ENCODE measurements at regions not wholly inside any gene's neighbourhood (a gene's known extent, or its start where the extent isn't known, plus 50 kb on each side); places are given as distances from the start of the nearest gene placed in this dataset.
"Not testable (repeated sequence)": the region's sequence is repeated elsewhere in the genome, so short reads cannot be mapped to it uniquely, and the experiment has no call there.

DNA sequence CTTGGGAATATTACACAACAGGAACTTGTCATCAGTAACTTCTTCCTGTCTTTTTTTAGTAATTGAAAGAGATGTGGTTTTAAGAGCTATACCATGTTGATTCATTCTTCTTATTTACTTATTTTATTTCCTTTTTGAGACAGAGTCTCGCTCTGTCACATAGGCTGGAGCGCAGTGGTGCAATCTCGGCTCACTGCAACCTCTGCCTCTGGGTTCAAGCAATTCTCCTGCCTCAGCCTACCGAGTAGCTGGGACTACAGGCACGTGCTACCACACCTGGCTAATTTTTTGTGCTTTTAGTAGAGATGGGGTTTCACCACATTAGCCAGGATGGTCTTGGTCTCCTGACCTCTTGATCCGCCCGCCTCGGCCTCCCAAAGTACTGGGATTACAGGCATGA is 1326.6 kb downstream of the DSC3 start:
- not testable (repeated sequence) for DNase-seq (ENCODE audit: low read depth in 2 of 2)

DNA sequence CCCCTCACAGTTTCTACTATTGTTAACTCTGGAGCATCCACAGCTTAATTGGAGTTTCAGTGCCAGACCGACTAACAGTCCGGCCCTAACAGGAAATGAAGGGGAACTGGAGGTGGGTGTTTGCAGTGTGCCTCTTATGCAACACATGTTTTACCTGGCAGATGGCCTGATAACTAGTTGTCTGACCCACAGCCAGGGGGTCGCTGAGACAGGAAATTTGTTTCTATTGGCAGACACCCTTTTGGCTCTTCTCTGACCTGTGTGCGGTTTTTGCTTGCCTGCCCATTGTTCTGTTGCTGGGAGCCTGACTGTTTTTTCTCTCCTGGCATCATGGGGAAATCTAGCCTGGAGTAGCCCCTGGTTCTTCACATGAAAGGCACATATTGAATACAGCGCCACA is 1329.8 kb downstream of the DSC3 start:
- DNase-seq (ENCODE audit: low read depth in 2 of 2), result no peak

DNA sequence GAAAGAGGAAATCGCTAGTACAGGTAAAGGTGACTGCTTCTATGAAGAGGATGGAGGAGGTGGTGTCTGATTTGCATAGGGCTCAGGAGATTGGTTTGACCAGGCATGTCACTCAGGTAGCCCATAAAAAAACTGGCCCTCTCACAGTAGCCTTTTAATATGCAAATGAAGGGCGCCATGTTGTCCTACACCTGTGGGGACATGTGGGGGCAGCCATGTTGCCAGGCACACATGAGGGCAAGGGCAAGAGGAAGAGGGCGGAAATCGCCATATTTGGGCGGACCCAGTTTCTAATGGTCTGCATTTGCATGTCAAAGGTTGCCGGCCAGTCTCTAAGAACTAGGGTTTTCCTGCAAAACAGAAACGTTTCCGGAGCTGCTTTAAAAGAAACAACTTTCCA is 1330.6 kb downstream of the DSC3 start:
- no peak for DNase-seq (ENCODE audit: low read depth in 2 of 2)

DNA sequence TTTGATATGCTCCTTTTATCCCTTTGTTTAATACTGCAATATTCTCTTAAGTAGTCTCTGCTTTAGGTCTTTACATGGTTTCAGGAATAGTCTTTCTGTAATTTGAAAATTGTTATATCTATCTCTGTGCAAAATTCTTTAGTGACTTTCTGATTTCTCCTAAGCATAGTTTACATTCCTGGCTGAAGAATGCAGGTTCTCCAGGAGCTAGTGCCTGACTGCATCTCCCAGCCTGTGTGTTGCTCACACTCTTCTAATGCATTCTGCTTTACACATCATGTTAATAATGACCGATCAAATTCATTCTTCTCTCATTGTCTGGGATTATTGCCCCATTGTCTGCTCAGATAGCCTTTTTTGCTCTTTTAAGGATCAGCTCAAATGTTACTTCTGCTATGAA is 1349.2 kb downstream of the DSC3 start:
- no peak for DNase-seq (ENCODE audit: low read depth in 2 of 2)

DNA sequence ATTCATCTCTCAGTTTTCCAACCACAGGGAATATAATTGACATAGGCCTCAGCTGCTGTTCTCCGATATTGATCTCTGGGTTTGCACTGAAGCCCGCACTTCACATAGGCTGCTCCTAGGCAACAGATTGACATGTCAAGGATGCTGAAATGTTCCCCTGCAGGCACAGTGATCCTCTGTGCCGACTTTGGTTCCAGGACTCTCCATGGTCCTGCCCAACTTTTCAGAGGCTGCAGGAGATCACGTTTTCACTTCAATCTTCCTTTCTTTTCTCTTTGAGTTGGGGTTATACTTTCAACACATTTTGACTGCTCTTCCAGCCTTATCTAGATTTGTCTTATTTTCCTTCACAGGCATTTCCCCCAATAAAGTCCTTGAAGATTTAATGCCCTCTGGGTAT is 1361.0 kb downstream of the DSC3 start:
- DNase-seq (ENCODE audit: low read depth in 2 of 2), result no peak

DNA sequence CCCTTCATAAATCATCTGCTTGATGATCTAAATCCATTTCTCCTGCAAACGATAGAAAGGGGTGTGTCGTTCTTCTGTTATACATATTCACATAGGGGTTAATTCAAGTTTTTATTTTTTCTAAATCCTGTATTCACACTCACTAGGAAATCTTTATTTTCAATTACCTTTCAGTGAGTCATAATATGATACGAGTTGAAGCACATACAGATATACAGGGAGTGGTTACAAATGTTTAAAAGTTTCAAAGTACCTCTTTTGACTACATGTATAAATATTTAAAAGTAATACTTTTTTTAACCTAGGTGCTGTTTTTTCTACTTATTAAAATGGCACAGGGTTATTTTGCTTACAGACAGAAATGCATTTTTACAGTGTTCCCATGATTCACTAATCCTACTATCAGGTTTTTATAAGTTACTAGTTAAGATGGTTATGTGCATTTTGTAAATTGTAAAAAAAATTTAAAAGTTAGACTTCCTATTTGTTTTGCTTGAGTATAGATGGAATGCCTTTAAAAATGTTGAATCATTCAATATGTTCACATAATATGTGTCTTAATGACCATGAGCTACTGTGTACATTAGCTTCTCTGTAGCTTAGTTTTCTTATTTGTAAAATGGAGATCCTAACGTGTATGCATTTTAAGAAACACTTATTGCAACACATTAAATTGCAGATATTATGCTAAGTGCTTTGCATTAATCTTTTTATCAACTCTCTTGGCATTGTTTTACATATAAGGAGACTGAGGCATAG is 1378.1 kb downstream of the DSC3 start:
- DNase-seq (ENCODE audit: low read depth in 2 of 2), result no peak

DNA sequence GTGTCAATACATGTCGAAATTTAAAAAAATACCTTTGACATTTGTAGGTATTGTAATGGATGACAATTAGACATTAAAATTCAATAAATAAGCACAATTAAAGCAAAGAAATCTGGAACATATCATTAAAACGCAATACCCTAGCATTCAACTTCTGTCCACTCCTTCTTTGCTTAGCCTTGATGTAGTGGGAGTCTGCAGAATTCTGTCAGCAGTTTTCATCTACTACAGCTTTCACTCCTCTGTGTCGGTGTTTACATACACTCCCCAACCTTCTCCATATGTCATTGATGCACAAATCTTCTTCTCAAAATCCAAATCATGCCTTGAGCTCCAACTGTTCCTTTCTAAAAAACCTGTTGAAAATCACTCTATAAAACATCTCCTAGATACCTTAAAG is 1380.6 kb downstream of the DSC3 start:
- no peak for DNase-seq (ENCODE audit: low read depth in 2 of 2)

DNA sequence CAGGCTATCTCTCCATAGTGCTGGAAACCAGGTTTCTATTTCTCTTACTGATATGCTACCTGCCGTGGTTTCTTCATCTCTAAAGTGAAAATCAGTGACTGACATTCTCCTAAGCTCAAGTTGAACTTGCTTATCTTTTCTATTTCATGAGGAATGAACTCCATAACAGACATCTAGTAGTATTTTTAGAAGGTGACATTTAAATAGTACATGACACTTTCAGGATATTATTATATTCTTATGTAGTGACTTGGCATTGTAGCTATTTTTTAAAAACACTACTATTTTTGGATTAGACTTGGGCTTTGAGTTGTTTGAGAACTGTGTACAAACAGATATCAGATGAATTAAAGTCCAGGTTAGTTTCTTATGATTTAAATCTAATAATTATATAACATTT is 1381.8 kb downstream of the DSC3 start:
- no peak for DNase-seq (ENCODE audit: low read depth in 2 of 2)

DNA sequence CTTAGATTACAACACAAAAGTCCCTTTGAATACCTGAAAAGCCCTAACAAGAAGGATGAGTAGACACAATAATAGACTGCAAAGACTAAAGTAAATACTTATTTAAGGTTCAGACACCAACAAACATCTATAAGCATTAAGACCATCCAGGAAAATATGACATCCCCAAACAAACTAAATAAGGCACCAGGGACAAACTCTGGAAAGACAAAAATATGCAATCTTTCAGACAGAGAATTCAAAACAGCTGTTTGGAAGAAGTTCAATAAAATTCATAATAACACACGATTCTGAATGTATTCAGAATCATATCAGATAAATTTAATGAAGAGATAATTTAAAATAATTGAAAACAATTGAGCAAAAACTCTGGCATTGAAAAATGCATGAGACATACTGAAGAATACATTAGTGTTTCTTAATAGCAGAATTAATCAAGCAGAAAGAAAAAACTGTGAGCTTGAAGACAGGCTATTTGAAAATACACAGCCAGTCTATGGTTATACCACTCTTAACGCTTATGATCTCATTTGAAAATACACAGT is 1388.8 kb downstream of the DSC3 start:
- no peak for DNase-seq (ENCODE audit: low read depth in 2 of 2)

DNA sequence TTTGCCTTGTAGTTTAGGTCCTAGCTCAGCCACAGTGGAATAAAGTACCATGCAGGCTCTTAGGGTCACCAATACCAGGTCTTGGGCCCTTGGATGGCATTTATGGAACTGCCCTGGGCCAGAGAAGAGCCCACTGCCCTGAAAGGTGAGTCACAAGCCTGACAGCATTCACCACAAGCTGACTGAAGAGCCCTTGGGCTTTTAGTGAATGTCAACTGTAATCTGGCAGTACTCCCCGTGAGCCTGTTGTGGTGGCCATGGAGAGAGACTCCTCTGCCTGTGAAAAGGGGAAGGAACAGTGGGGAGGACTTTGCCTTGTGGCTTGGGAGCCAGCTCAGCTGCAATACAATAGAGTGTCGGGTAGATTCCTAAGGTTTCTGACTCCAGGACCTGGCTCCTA is 1389.7 kb downstream of the DSC3 start:
- DNase-seq (ENCODE audit: low read depth in 2 of 2), result no peak

DNA sequence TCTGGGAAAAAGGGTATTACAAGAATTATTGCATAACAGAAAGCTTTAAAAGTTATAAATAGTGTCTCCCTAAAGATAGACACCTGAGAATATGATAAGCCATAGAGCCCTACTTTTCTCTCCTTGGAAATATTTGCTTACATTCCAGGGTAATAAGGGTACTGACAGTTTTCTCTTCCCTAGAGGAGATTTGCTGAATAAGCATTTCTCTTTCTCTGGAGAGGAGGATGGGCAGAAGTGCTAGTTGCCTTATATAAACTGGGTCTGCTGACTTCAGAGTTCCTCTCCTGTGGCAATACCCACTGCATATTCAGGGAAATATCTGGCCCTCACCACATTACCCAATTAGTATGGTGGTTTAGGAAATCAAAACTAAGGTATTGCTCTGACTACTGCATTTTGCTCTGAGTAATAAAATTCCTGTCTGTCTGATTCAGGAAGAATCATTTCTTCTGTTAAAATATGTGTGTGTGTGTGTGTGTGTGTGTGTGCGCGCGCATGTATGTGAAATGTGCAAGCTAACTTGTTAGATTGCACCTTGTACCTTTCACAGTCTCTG is 1391.3 kb downstream of the DSC3 start:
- peak; percentile 8 to 9 for DNase-seq (ENCODE audit: low read depth in 2 of 2)

DNA sequence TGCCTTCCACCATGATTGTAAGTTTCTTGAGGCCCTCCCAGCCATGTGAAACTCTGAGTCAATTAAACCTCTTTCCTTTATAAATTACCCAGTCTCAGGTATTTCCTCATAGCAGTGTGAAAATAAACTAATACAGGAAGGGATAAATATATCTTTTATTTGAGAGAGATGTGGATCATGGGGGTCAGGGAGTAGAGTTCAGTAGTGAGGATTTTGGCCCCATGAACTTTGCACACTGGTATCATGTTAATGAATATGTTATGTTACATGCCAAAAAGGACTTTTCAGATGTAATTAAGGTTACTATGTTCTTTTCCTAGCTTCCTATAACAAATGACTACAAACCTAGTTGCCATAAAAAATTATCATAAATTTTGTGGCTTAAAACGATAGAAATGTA is 1393.7 kb downstream of the DSC3 start:
- DNase-seq (ENCODE audit: low read depth in 2 of 2), result no peak

DNA sequence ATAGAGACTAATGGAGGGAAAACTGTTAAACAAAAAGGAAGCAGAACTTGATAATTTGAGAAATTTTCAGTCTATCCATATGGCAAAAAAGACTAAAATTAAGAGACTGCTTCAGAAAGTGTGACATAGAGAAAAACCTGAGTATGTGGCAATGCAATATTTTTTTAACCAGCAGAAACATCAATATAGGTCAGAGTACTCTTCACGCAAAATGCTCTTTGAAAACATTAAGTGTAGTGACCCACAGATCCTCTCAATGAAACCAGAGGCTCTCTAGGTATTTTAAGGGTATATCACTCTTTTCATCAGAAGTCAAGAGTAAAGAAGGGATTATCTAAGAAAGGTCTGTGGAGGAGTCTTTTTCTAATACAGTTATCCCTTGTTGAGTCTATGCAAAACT is 1394.8 kb downstream of the DSC3 start:
- DNase-seq (ENCODE audit: low read depth in 2 of 2), result no peak

DNA sequence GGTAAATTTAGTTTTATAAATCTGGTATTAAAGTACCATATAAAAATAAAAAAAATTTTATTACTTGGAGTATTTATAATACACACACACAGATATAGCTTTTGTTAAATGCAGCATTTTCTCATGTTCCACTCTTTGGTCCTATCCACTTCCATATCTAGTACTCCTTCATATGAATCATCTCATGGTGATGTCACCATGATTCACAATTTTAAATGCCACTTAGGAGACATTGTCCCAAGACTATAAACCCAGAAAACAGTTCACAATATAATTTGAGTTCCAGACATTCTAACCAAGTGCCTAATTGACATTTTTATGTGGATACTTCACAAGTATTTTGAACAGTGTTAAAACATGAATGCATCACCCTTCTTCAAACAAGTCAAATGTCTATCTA is 1398.3 kb downstream of the DSC3 start:
- no peak for DNase-seq (ENCODE audit: low read depth in 2 of 2)

DNA sequence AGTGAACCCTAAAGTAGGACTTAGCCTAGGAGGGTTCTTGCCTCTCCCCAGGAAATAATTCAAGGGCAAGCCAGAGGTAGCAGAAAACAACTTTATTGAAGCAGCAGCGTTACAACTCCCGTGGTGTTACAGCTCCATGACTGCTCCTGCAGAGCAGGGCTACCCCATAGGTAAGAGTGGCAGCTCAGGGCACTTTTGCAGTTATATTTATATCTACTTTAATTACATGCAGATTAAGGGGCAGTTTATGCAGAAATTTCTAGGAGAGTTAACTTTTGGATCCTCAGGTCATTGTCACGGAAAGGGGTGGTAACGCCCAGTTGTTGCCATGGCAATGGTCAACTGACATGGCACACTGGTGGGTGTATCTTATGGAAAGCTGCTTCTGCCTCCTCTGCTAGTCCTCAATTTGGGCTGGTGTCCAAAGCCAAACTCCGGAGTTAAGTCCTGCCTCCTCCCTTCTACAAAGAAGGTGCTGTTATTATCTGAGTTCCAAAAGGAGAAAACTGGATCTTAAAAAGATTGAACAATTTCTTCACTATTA is 1413.0 kb downstream of the DSC3 start:
- no peak for DNase-seq (ENCODE audit: low read depth in 2 of 2)

DNA sequence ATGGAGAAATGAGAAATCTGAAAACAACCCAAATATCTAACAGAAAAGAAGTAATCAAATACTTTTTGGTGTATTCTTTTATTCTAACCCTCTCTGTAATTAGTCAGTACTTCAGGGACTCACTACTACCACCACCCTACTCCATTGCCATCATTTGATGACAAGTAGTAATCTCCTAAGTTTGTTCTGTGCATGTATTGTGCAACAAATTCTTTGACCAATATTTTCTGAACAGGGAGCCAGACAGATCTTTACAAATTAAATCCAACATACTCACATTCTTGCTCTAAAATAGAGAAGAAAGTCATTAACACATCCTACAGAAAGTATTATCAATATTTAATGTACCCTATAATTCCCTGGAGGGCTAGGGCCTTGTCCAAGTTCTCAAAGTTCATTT is 1416.4 kb downstream of the DSC3 start:
- DNase-seq (ENCODE audit: low read depth in 2 of 2), result no peak

DNA sequence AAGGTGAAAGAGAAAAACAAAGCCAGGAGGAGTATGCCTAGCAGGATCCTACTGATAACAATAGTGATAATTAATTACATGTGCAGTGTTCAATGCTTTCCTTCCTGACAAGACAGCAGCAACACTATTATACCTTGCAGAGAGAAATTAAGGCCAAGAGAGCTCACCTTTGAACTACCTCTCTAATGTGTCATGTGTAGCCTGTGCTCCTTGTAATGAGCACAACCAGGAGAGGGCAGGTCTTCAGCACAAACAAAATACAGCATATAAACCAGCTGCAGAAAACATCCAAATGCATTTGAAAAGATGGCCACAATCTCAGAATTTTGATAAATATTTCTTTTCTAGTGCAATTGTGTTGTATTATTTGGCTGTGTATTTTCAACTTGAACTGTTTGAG is 1425.7 kb downstream of the DSC3 start:
- no peak for DNase-seq (ENCODE audit: low read depth in 2 of 2)

DNA sequence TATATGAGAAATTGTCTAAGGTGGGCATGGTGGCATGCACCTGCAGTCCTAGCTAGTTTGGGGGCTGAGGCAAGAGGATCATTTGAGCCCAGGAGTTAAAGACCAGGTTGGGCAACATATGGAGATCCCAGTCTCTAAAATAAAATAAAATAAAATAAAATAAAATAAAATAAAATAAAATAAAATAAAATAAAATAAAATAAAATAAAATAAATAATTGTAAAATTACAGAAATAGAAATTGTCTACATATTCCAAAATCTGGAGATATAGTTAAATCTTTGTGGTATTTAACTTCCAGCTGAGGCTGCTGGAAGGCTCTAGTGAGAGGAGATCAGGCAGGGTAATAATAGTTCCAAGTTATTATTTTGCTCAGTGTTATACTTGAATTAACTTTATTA is 1432.1 kb upstream of the CDH2 start:
- DNase-seq (ENCODE audit: low read depth in 2 of 2), result no peak

DNA sequence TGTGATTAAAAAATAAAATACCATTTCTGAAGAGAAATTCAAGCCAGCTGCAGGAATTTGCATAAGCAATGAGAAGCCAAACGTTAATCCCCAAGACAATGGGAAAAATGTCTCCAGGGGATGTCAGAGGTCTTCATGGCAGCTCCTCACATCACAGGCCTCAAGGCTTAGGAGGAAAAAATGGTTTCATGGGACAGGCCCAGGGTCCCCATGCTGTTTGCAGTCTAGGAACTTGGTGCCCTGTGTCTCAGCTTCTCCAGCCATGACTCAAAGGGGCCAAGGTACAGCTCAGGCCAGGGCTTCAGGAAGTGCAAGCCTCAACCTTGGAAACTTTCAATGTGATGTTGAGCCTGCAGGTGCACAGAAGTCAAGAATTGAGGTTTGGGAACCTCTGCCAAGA is 1428.4 kb upstream of the CDH2 start:
- no peak for DNase-seq (ENCODE audit: low read depth in 2 of 2)

DNA sequence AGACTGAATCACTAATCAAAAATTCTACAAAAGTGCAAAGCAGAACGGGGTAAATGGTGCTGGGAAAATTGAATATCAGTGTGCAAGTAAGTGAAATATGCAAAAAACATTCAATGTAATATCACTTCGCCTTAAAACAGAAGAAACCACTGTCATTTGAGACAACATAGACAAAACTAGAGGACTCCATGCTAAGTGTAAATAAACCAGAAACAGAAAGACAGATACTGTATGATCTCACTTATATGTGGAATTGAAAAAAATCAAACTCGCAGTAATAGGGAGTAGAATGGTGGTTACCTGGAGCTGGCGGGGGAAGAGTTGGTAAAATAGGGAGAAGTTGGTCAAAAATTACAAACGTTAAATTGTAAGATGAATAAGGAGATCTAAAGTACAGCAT is 1420.0 kb upstream of the CDH2 start:
- DNase-seq (ENCODE audit: low read depth in 2 of 2), result no peak

DNA sequence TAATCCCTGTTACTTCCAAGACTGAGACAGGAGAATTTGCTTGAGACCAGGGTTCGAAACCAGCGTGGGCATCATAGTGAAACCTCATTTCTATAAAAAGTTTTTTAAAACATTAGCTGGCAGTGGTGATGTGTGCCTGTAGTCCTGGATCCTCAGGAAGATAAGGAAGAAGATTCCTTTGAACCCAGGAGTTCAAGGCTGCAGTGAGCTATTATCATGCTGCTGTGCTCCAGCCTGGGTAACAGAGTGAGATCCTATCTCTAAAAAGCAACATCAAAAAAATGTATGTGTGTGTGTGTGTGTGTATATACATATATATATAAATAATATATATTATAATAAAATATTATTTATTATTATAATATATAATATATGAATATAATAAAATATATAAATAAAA is 1417.6 kb upstream of the CDH2 start:
- DNase-seq (ENCODE audit: low read depth in 2 of 2), result no peak

DNA sequence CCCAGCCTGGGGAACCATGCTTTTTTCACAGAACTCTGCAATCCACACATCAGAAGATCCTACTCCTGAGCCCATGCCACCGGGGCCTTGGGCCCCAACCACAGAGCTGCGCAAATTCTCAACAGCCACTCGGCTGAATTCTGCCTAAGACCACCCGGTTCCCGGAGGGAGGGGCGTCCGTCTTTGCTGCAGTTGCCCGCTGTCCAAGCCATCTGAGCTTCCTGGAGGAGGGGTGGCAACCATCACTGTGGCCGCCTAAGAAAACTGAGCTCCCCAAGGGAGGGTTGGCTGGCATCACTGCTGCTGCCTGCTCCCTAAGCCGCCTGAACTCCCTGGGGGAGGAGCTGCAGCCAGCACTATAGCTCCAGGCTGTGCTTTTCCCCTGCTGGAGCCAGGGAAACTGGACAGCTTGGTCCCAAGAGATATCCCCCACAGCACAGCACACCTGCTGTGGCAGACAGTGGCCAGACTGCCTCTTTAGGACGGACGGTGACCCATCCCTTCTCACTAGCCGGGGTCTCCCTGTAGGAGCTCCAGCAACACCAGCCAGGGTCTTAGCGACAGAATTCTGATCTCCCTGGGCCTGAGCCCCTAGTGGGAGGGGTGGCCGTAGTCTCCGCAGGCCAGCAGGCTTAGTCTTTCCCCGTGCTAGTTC is 1411.6 kb upstream of the CDH2 start:
- DNase-seq (ENCODE audit: low read depth in 2 of 2), result no peak

DNA sequence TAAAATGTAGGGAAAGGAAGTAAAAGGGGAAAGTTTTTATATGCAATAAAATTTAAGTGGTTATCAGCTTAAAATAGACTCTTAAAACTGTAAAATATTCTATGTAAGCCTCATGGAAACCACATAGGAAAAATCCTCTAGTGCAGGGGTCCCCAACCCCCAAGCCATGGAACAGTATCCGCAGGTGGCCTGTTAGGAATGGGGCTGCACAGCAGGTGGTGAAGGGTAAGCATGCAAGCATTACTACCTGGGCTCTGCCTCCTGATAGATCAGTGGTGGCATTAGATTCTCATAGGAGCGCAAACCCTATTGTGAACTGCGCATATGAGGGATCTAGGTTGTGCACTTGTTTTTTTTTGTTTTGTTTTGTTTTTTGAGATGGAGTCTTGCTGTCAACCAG is 1409.3 kb upstream of the CDH2 start:
- DNase-seq (ENCODE audit: low read depth in 2 of 2), result no peak

Data from fibroblast of skin of left quadriceps (primary cell).